Left lung (tissue), 4 donors: ENCODE measurements at regions not wholly inside any gene's neighbourhood (a gene's known extent, or its start where the extent isn't known, plus 50 kb on each side); places are given as distances from the start of the nearest gene placed in this dataset.
"Not testable (repeated sequence)": the region's sequence is repeated elsewhere in the genome, so short reads cannot be mapped to it uniquely, and the experiment has no call there.

Experiments used
- ATAC-seq: fragments of 200-7000 bp; cut with Tn5 transposase; one replicate; pipeline ENCODE4 v1.9.1; 2020; ENCODE audit warnings: moderate library complexity
- DNase-seq, 4 donors: peaks; one replicate each; pipeline ENCODE4 v3.0.0-alpha.2; 2013 to 2020
- H3K27ac ChIP-seq, 2 donors: fragments of 200-600 bp; sonication (generic) in 1 of 2; one replicate each; pipeline versions ENCODE4 v1.5.0 to v1.8.0; 2020 to 2021
- H3K27me3 ChIP-seq, 2 donors: fragments of 200-600 bp; sonication (generic) in 1 of 2; one replicate each; pipeline versions ENCODE4 v1.5.0 to v1.8.0; 2020 to 2021
- H3K36me3 ChIP-seq, 2 donors: fragments of 200-600 bp; sonication (generic) in 1 of 2; one replicate each; pipeline versions ENCODE4 v1.5.0 to v1.8.0; 2020 to 2021
- H3K4me1 ChIP-seq, 2 donors: fragments of 200-600 bp; one replicate each; pipeline ENCODE4 v1.8.0; 2021
- H3K4me3 ChIP-seq, 2 donors: fragments of 200-600 bp; sonication (generic) in 1 of 2; one replicate each; pipeline versions ENCODE4 v1.5.0 to v1.8.0; 2020 to 2021; ENCODE audit warnings: mild to moderate bottlenecking in 1 of 2
- H3K9me3 ChIP-seq, 2 donors: fragments of 200-600 bp; sonication (generic) in 1 of 2; one replicate each; pipeline versions ENCODE4 v1.5.0 to v1.8.0; 2020 to 2021
- intact Hi-C, 2 donors: fragments of 100-400 bp; cut with DNase I; formaldehyde crosslinking; loops; one replicate each; pipeline versions ENCODE4 v1.11.2 to v1.14.2; 2022
- TF ChIP-seq, protein P1 (sequence below), 2 donors: fragments of 200-600 bp; sonication (generic) in 1 of 2; IDR thresholded peaks; one replicate each; pipeline versions ENCODE4 v1.5.0 to v1.8.0; 2021; ENCODE audit warnings: antibody characterized with exemption in 2 of 2
- donor health status: DM: no; HTN: yes; CAD: no.
- donor health status: DM: no; HTN: no; CAD: no.

DNA sequence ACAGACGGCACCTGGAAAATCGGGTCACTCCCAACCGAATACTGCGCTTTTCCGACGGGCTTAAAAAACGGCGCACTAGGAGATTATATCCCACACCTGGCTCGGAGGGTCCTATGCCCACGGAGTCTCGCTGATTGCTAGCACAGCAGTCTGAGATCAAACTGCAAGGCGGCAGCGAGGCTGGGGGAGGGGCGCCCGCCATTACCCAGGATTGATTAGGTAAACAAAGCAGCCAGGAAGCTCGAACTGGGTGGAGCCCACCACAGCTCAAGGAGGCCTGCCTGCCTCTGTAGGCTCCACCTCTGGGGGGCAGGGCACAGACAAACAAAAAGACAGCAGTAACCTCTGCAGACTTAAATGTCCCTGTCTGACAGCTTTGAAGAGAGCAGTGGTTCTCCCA, 64.5 kb downstream of the SLC30A10 start:
- H3K27ac ChIP-seq, H3K4me1 ChIP-seq, H3K36me3 ChIP-seq, H3K27me3 ChIP-seq, intact Hi-C loops, ATAC-seq, H3K9me3 ChIP-seq, H3K4me3 ChIP-seq: not testable (repeated sequence)
- peak in 1 of 4 donors; percentile 19 for DNase-seq

DNA sequence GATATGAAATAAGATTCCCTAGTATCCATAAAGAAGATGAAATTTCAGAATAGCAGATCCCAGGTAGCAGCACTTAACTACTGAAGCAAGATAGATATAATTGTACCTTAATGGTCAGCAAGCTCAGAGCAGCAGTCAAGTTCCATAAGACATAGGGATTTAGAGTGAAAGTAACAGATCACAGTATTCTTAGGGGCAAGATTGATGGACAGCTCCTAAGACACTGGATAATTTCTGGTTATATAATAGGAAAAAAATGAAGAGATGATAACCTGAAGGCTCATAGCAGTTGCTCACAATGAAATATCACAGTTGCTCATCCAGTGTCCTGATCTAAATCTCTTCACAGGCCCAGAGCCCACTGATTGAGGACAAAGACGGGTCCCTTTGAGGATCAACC, 66.0 kb downstream of the SLC30A10 start:
- Histone ChIP-seq H3K27me3 (no peaks in the 10 kb centered on the region), H3K27ac (no peak overlapping the region), H3K9me3 (no peaks in the 10 kb centered on the region), H3K36me3 (no peaks in the 10 kb centered on the region), H3K4me3 (no peak overlapping the region), H3K4me1 (no peaks in the 10 kb centered on the region)
- no peak for DNase-seq
- TF ChIP-seq, protein P1, sequence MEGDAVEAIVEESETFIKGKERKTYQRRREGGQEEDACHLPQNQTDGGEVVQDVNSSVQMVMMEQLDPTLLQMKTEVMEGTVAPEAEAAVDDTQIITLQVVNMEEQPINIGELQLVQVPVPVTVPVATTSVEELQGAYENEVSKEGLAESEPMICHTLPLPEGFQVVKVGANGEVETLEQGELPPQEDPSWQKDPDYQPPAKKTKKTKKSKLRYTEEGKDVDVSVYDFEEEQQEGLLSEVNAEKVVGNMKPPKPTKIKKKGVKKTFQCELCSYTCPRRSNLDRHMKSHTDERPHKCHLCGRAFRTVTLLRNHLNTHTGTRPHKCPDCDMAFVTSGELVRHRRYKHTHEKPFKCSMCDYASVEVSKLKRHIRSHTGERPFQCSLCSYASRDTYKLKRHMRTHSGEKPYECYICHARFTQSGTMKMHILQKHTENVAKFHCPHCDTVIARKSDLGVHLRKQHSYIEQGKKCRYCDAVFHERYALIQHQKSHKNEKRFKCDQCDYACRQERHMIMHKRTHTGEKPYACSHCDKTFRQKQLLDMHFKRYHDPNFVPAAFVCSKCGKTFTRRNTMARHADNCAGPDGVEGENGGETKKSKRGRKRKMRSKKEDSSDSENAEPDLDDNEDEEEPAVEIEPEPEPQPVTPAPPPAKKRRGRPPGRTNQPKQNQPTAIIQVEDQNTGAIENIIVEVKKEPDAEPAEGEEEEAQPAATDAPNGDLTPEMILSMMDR (IDR thresholded peaks at IDR 0.05), result no peak
- intact Hi-C loops, result no loop called here
- ATAC-seq, result no peak

GRCh38 chr1:219858980-219859379, 69.4 kb downstream of the SLC30A10 start:
- TF ChIP-seq, protein P1 (IDR thresholded peaks at IDR 0.05), result no peak
- no peak for DNase-seq
- H3K4me3 ChIP-seq, result no peak overlapping the region

GRCh38 chr1:219847215-219847855, 81.0 kb downstream of the SLC30A10 start:
- no peak overlapping the region for H3K4me3 ChIP-seq
- intact Hi-C loops, result no loop called here
- TF ChIP-seq, protein P1 (IDR thresholded peaks at IDR 0.05), result no peak
- H3K9me3 ChIP-seq, result peaks cover 0 to 13% of the 10 kb centered on the region in 2 donors
- DNase-seq, result no peak
- no peaks in the 10 kb centered on the region for H3K27me3 ChIP-seq
- no peak for ATAC-seq
- H3K4me1 ChIP-seq, result no peaks in the 10 kb centered on the region
- H3K36me3 ChIP-seq, result no peaks in the 10 kb centered on the region
- no peak overlapping the region for H3K27ac ChIP-seq

More at GRCh38 chr1:219858980-219859379, 69.4 kb downstream of the SLC30A10 start:
- H3K27me3 ChIP-seq, result no peaks in the 10 kb centered on the region
- no peak for ATAC-seq
- no peak overlapping the region for H3K27ac ChIP-seq
- intact Hi-C loops, result no loop called here
- no peaks in the 10 kb centered on the region for H3K4me1 ChIP-seq
- no peaks in the 10 kb centered on the region for H3K36me3 ChIP-seq
- H3K9me3 ChIP-seq, result peaks cover 0 to 2% of the 10 kb centered on the region in 2 donors

DNA sequence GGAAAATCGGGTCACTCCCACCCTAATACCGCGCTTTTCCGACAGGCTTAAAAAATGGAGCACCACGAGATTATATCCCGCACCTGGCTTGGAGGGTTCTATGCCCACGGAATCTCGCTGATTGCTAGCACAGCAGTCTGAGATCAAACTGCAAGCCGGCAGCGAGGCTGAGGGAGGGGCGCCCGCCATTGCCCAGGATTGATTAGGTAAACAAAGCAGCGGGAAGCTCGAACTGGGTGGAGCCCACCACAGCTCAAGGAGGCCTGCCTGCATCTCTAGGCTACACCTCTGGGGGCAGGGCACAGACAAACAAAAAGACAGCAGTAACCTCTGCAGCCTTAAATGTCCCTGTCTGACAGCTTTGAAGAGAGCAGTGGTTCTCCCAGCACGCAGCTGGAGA, 88.8 kb downstream of the SLC30A10 start:
- H3K36me3 ChIP-seq, intact Hi-C loops, ATAC-seq, H3K4me3 ChIP-seq, H3K27ac ChIP-seq, H3K4me1 ChIP-seq, H3K9me3 ChIP-seq: not testable (repeated sequence)
- DNase-seq, result peak in 1 of 4 donors; percentile 57
- peaks cover 0 to 19% of the 10 kb centered on the region in 2 donors for H3K27me3 ChIP-seq

DNA sequence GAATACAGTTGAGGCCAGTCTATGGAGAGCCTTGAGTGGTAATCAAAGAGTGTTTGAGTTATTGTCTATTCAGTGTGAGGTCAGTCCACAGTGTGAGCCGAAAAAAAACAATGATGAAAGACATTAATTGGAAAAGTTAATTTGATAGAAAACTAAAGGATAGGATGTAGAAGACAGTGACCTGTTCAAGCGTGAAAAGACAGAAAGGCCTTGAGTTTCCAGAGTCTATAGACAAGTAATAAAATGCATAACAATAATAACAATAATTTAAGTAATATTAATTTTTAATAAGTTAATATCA, 90.4 kb downstream of the SLC30A10 start:
- Histone ChIP-seq H3K27me3 (peaks cover 0 to 19% of the 10 kb centered on the region in 2 donors), H3K4me1 (no peaks in the 10 kb centered on the region), H3K9me3 (no peaks in the 10 kb centered on the region), H3K27ac (no peak overlapping the region), H3K4me3 (no peak overlapping the region), H3K36me3 (no peaks in the 10 kb centered on the region)
- TF ChIP-seq, protein P1 (IDR thresholded peaks at IDR 0.05), result no peak
- DNase-seq (no peak), ATAC-seq (no peak)
- intact Hi-C loops, result no loop called here
